GM12878 (cell line): ENCODE measurements at regions not wholly inside any gene's neighbourhood (a gene's known extent, or its start where the extent isn't known, plus 50 kb on each side); places are given as distances from the start of the nearest gene placed in this dataset.

Experiments used
- ATAC-seq: fragments of 200-7000 bp; cut with Tn5 transposase; 3 replicates; pipeline ENCODE4 v1.9.1; 2020; ENCODE audit warnings: mild to moderate bottlenecking, moderate library complexity
- BruUV-seq: library from RNA; stranded (reverse); fragments of 400-500 nt; replicated peaks from 2 replicates; lab custom pipeline; 2021; lab: Mats Ljungman, UMichigan
- CTCF ChIA-PET: fragments of 300-600 bp; sonication (Branson Sonifier 250); formaldehyde crosslinking; extraction: SDS; loops from one replicate; lab custom pipeline; 2021; ENCODE audit warnings: inconsistent platforms; lab: Yijun Ruan, JAX
- POLR2A ChIA-PET: fragments of 350-600 bp; formaldehyde crosslinking; extraction: SDS; loops from one replicate; lab custom pipeline; 2021; ENCODE audit warnings: inconsistent platforms; lab: Charles Lee
- RAD21 ChIA-PET: fragments of 300-600 bp; sonication (Branson Sonifier 250); formaldehyde crosslinking; loops from one replicate; lab custom pipeline; 2023; ENCODE audit warnings: antibody characterized with exemption; ENCODE audit not compliant: unreplicated experiment; lab: Charles Lee
- SMC1A ChIA-PET: fragments of 300-600 bp; sonication (Branson Sonifier 250); formaldehyde crosslinking; loops from one replicate; lab custom pipeline; 2023; ENCODE audit not compliant: unreplicated experiment, uncharacterized antibody; lab: Charles Lee
- DNase-seq: peaks from one replicate; pipeline ENCODE4 v3.0.0-alpha.2; 2011; ENCODE audit warnings: low read depth, low spot score
- FAIRE-seq: peaks from 3 replicates; lab custom pipeline; 2011; peaks lifted over from hg19 to GRCh38; lab: Jason Lieb, UNC
- H2AFZ ChIP-seq: 2 replicates; pipeline ENCODE4 v1.6.0; 2011; ENCODE audit warnings: low read depth, low read length, control low read depth; ENCODE audit not compliant: control insufficient read depth
- H3K27ac ChIP-seq: 2 replicates; pipeline ENCODE4 v1.5.1; 2011; ENCODE audit warnings: control low read depth; ENCODE audit not compliant: control insufficient read depth, insufficient read depth
- H3K27me3 ChIP-seq, 2 experiments: replicated peaks in 1 of 2; 2 replicates each; pipeline versions ENCODE4 v1.6.0 to v1.6.1; 2011; ENCODE audit warnings: low read length in 1 of 2; ENCODE audit not compliant: control insufficient read depth in 2 of 2, insufficient read depth in 2 of 2
- H3K36me3 ChIP-seq, 2 experiments: 2 replicates each; pipeline ENCODE4 v1.5.1; 2011; ENCODE audit warnings: low read length in 1 of 2; ENCODE audit not compliant: control insufficient read depth in 2 of 2, insufficient read depth in 2 of 2
- H3K4me1 ChIP-seq: 2 replicates; pipeline ENCODE4 v1.6.1; 2011; ENCODE audit warnings: mild to moderate bottlenecking, low read length, moderate library complexity, mixed read lengths; ENCODE audit not compliant: control insufficient read depth, insufficient read depth
- H3K4me2 ChIP-seq: 2 replicates; pipeline ENCODE4 v1.6.0; 2011; ENCODE audit warnings: control low read depth; ENCODE audit not compliant: control insufficient read depth, insufficient read depth
- H3K4me3 ChIP-seq: fragments of 200-600 bp; sonication (generic); 2 replicates; pipeline ENCODE4 v1.5.1; 2016
- H3K79me2 ChIP-seq: 2 replicates; pipeline ENCODE4 v1.6.0; 2011; ENCODE audit warnings: low read length; ENCODE audit not compliant: control insufficient read depth, insufficient read depth
- H3K9ac ChIP-seq: 2 replicates; pipeline ENCODE4 v1.8.0; 2011; ENCODE audit warnings: low read length, control low read depth, mixed read lengths; ENCODE audit not compliant: control insufficient read depth, insufficient read depth
- H3K9me3 ChIP-seq: replicated peaks from 3 replicates; pipeline ENCODE4 v1.5.1; 2011; ENCODE audit warnings: mild to moderate bottlenecking, low read length; ENCODE audit not compliant: control insufficient read depth, insufficient read depth
- H4K20me1 ChIP-seq: 2 replicates; pipeline ENCODE4 v1.6.0; 2011; ENCODE audit not compliant: control insufficient read depth, insufficient read depth
- BRCA1 ChIP-seq: IDR thresholded peaks from 2 replicates; pipeline ENCODE4 v1.6.1; 2011; ENCODE audit warnings: low read depth, low read length, improper control_type of control experiment
- CBFB ChIP-seq: IDR thresholded peaks from 2 replicates; pipeline ENCODE4 v1.6.1; 2016; ENCODE audit warnings: antibody characterized with exemption, low read depth
- HDGF ChIP-seq: fragments of 450-650 bp; IDR thresholded peaks from 2 replicates; pipeline ENCODE4 v1.6.1; 2016; ENCODE audit warnings: antibody characterized with exemption
- IKZF1 ChIP-seq: fragments of 450-650 bp; conservative IDR thresholded peaks from 2 replicates; pipeline ENCODE4 v1.6.1; 2017; ENCODE audit warnings: antibody characterized with exemption, mild to moderate bottlenecking
- MEF2B ChIP-seq: fragments of 450-650 bp; IDR thresholded peaks from 2 replicates; pipeline ENCODE4 v1.6.1; 2018; ENCODE audit warnings: mild to moderate bottlenecking, moderate library complexity; ENCODE audit not compliant: partially characterized antibody, poor library complexity, severe bottlenecking
- NFXL1 ChIP-seq: fragments of 450-650 bp; IDR thresholded peaks from 2 replicates; pipeline ENCODE4 v1.6.1; 2017; ENCODE audit warnings: antibody characterized with exemption, mild to moderate bottlenecking, borderline replicate concordance
- NR2C1 ChIP-seq: fragments of 450-650 bp; IDR thresholded peaks from 2 replicates; pipeline ENCODE4 v1.6.1; 2017; ENCODE audit warnings: antibody characterized with exemption, mild to moderate bottlenecking, moderate library complexity
- PAX8 ChIP-seq: fragments of 450-650 bp; IDR thresholded peaks from 2 replicates; pipeline ENCODE4 v1.6.1; 2017; ENCODE audit warnings: mild to moderate bottlenecking, moderate library complexity
- RBBP5 ChIP-seq: fragments of 200-600 bp; sonication (generic); conservative IDR thresholded peaks from 2 replicates; pipeline ENCODE4 v1.6.1; 2016
- SMAD5 ChIP-seq: IDR thresholded peaks from 2 replicates; pipeline ENCODE4 v1.6.1; 2016; ENCODE audit warnings: antibody characterized with exemption, low read depth
- SPI1 ChIP-seq: IDR thresholded peaks from 2 replicates; pipeline ENCODE4 v1.6.1; 2011; ENCODE audit warnings: low read depth, mild to moderate bottlenecking, low read length, moderate library complexity, borderline replicate concordance; ENCODE audit not compliant: insufficient read depth
- SREBF1 ChIP-seq: IDR thresholded peaks from 2 replicates; pipeline ENCODE4 v1.6.1; 2012; ENCODE audit warnings: mild to moderate bottlenecking, low read length
- ZNF24 ChIP-seq: fragments of 450-650 bp; IDR thresholded peaks from 2 replicates; pipeline ENCODE4 v1.6.1; 2017; ENCODE audit warnings: antibody characterized with exemption, mild to moderate bottlenecking
- ZNF622 ChIP-seq: fragments of 450-650 bp; IDR thresholded peaks from 2 replicates; pipeline ENCODE4 v1.6.1; 2017; ENCODE audit warnings: mild to moderate bottlenecking, inconsistent platforms
- WGBS: methylation state at CpG from one replicate; pipeline ENCODE4 v1.1.6; 2016; ENCODE audit warnings: low lambda C conversion rate; ENCODE audit not compliant: insufficient replicate concordance, insufficient coverage; ENCODE audit errors: missing lambda C conversion rate; 5-methylcytosine and 5-hydroxymethylcytosine counted together
- in situ Hi-C: fragments of 300-500 bp; cut with MboI; formaldehyde crosslinking; loops from 9 replicates; pipeline ENCODE4 v1.14.3; 2018; ENCODE audit warnings: mixed read lengths
- intact Hi-C: fragments of 100-400 bp; cut with micrococcal nuclease; formaldehyde crosslinking; loops from one replicate; pipeline ENCODE4 v1.14.2; 2022; ENCODE audit not compliant: unreplicated experiment
- TF ChIP-seq, protein P1 (sequence below): fragments of 450-650 bp; formaldehyde crosslinking; IDR thresholded peaks from 2 replicates; pipeline ENCODE4 v1.5.0; 2022; ENCODE audit warnings: mild to moderate bottlenecking, missing genetic modification characterization
- TF ChIP-seq, protein P2 (sequence below): fragments of 450-650 bp; IDR thresholded peaks from 2 replicates; pipeline ENCODE4 v1.6.1; 2017; ENCODE audit warnings: low read depth, mild to moderate bottlenecking, moderate library complexity

DNA sequence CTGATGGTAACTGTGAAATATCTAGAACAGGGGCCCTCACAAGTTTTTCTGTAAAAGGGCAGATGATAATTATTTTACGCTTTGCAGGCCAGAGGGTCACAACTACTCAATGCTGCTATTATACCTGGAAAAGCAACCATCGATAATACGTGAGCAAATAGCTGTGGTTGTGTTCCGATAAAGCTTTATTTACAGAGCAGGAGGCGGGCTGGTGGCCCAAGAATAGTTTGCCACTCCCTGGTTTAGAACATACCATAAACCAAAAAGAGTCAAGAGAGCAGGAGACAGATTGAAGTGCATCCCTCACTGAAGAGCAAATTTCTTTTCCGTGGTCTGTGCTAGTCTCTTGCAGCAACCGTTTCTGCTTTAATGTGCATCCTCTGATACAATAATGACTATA, 77.9 kb upstream of the DYNLRB2 start:
- FAIRE-seq, result no peak
- POLR2A ChIA-PET, result no interaction called here
- in situ Hi-C loops (no loop called here), intact Hi-C loops (no loop called here)
- Histone ChIP-seq H3K27ac (no peak overlapping the region), H2AFZ (no peak overlapping the region), H3K27me3 (no peaks in the 10 kb centered on the region), H3K36me3 (no peaks in the 10 kb centered on the region), H3K4me1 (no peaks in the 10 kb centered on the region), H3K79me2 (no peaks in the 10 kb centered on the region), H3K9me3 (no peaks in the 10 kb centered on the region), H3K9ac (no peak overlapping the region), H3K4me3 (no peak overlapping the region), H4K20me1 (no peaks in the 10 kb centered on the region), H3K4me2 (no peak overlapping the region)
- ATAC-seq, result no peak
- SMC1A ChIA-PET, result interaction anchor here (1.2 to 1.4 kb wide), 2 partner anchors 14 to 64 kb away, joined by 3 read pairs; no protein-coding TSS in a partner anchor
- 48% methylated on average over 7 of the region's 7 CpGs for WGBS
- no TSS peak for BruUV-seq
- RAD21 ChIA-PET, result no interaction called here
- CTCF ChIA-PET, result interaction anchor here (1.2 kb wide), 1 partner anchor 13 kb away, joined by 4 read pairs; no protein-coding TSS in a partner anchor
- no peak for DNase-seq
- no peak for TF ChIP-seq RBBP5
- no peak for TF ChIP-seq SREBF1
- TF ChIP-seq SMAD5, result no peak
- no peak for TF ChIP-seq SPI1
- TF ChIP-seq, protein P1, sequence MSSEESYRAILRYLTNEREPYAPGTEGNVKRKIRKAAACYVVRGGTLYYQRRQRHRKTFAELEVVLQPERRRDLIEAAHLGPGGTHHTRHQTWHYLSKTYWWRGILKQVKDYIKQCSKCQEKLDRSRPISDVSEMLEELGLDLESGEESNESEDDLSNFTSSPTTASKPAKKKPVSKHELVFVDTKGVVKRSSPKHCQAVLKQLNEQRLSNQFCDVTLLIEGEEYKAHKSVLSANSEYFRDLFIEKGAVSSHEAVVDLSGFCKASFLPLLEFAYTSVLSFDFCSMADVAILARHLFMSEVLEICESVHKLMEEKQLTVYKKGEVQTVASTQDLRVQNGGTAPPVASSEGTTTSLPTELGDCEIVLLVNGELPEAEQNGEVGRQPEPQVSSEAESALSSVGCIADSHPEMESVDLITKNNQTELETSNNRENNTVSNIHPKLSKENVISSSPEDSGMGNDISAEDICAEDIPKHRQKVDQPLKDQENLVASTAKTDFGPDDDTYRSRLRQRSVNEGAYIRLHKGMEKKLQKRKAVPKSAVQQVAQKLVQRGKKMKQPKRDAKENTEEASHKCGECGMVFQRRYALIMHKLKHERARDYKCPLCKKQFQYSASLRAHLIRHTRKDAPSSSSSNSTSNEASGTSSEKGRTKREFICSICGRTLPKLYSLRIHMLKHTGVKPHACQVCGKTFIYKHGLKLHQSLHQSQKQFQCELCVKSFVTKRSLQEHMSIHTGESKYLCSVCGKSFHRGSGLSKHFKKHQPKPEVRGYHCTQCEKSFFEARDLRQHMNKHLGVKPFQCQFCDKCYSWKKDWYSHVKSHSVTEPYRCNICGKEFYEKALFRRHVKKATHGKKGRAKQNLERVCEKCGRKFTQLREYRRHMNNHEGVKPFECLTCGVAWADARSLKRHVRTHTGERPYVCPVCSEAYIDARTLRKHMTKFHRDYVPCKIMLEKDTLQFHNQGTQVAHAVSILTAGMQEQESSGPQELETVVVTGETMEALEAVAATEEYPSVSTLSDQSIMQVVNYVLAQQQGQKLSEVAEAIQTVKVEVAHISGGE (CRISPR knock-in tag), result no peak
- TF ChIP-seq ZNF622, result no peak
- no peak for TF ChIP-seq NR2C1
- no peak for TF ChIP-seq ZNF24
- TF ChIP-seq, protein P2, sequence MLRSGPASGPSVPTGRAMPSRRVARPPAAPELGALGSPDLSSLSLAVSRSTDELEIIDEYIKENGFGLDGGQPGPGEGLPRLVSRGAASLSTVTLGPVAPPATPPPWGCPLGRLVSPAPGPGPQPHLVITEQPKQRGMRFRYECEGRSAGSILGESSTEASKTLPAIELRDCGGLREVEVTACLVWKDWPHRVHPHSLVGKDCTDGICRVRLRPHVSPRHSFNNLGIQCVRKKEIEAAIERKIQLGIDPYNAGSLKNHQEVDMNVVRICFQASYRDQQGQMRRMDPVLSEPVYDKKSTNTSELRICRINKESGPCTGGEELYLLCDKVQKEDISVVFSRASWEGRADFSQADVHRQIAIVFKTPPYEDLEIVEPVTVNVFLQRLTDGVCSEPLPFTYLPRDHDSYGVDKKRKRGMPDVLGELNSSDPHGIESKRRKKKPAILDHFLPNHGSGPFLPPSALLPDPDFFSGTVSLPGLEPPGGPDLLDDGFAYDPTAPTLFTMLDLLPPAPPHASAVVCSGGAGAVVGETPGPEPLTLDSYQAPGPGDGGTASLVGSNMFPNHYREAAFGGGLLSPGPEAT, result no peak
- TF ChIP-seq HDGF, result no peak
- no peak for TF ChIP-seq IKZF1
- TF ChIP-seq NFXL1, result no peak
- no peak for TF ChIP-seq CBFB
- no peak for TF ChIP-seq PAX8
- TF ChIP-seq MEF2B, result no peak
- TF ChIP-seq BRCA1, result no peak
